HG03565 (cell line): ENCODE measurements at regions not wholly inside any gene's neighbourhood (a gene's known extent, or its start where the extent isn't known, plus 50 kb on each side); places are given as distances from the start of the nearest gene placed in this dataset.

Experiments used
- ATAC-seq: cut with Tn5 transposase; IDR thresholded peaks from one replicate; pipeline ENCODE4 v1.9.1; 2021; ENCODE audit warnings: mild to moderate bottlenecking, moderate library complexity; ENCODE audit not compliant: unreplicated experiment

DNA sequence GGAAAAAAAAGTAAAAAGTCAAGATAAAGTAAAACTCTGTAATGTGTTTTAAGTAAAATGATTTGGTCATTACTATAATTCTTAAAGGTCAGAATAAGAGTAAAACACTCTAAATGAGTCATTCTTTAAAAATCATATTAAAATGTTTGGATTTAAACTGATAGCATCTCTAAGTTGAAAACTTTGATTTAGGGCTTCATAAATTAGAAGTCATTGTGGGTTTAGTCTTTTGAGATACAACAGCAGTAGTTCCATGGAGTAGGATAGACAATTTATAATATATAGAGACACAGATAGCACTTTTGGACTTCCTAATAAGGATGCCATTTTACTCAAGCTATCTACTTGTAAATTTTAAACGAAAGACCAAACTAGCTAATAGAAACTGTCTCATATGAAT lies 77.1 kb upstream of the PABPC4L start:
- no peak for ATAC-seq

DNA sequence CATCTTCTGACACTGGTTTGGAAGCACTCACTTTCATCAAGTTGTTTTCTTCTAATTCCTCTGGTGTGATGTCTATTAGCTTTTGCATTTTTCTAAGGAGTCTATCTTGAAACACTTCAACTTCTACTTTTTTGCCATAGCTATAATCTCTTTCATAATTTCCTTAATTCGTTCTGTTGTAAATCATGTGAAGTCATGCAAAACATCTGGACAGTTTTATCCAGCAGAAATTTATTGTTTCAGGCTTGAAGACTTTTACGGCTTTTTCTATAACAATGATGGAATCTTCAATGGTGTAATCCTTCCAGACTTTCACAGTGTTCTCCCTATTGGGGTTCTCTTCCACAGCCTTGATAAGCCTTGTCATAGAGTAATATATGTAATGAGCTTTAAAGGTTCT lies 74.9 kb upstream of the PABPC4L start:
- ATAC-seq: no peak

DNA sequence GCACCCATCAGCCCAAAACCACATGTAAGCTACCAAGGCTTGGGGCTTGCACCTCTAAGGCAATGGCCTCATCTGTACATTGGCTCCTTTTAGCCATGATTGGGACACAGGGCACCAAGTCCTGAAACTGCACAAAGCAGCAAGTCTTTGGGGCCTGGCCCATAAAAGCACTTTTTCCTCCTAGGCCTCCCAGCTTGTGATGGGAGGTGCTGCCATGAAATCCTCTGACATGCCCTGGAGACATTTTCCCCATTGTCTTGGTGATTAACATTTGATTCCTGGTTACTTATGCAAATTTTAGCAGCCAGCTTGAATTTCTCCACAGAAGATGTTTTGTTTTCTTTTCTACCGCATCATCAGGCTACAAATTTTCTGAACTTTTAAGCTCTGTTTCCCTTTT lies 58.5 kb upstream of the PABPC4L start:
- no peak for ATAC-seq
